GM13976 (cell line): ENCODE measurements at regions not wholly inside any gene's neighbourhood (a gene's known extent, or its start where the extent isn't known, plus 50 kb on each side); places are given as distances from the start of the nearest gene placed in this dataset.
A peak's percentile ranks its signal among the peaks of the same experiment; 100 is the strongest.

Experiments
- DNase-seq: peaks from one replicate; pipeline ENCODE4 v3.0.0; 2012; ENCODE audit warnings: low spot score
- CTCF ChIP-seq: IDR thresholded peaks from 2 replicates; pipeline ENCODE4 v1.5.1; 2012; ENCODE audit warnings: borderline replicate concordance, mild to moderate bottlenecking; ENCODE audit not compliant: insufficient read depth; ENCODE audit errors: extremely low read depth, missing control alignments, control extremely low read depth
- in situ Hi-C: fragments of 300-500 bp; cut with MboI; formaldehyde crosslinking; loops from one replicate; pipeline ENCODE4 v1.12.0; 2022; ENCODE audit warnings: low sequenced_read_pairs, mixed read lengths, inconsistent platforms; ENCODE audit not compliant: unreplicated experiment

GRCh38 chr5:172503925-172504700 is 49.8 kb upstream of the SH3PXD2B start:
- no peak for TF ChIP-seq CTCF
- peak; percentile 27 for DNase-seq
- in situ Hi-C loops = no loop called here
